MCF 10A (cell line): ENCODE measurements at regions not wholly inside any gene's neighbourhood (a gene's known extent, or its start where the extent isn't known, plus 50 kb on each side); places are given as distances from the start of the nearest gene placed in this dataset.

Source experiments
- BruUV-seq: library from RNA; stranded (reverse); fragments of 400-500 nt; replicated peaks from 2 replicates; lab custom pipeline; 2021; lab: Mats Ljungman, UMichigan
- CTCF ChIA-PET: fragments of 300-600 bp; sonication (Branson Sonifier 250); formaldehyde crosslinking; extraction: SDS; loops from one replicate; lab custom pipeline; 2021; ENCODE audit warnings: antibody characterized with exemption, inconsistent platforms; lab: Yijun Ruan, JAX
- POLR2A ChIA-PET: fragments of 300-600, 350-650 bp; sonication (Branson Sonifier 250); formaldehyde crosslinking; extraction: SDS; loops from one replicate; lab custom pipeline; 2020; ENCODE audit warnings: antibody characterized with exemption, inconsistent platforms; lab: Yijun Ruan, JAX
- DNase-seq: peaks from one replicate; pipeline ENCODE4 v3.0.0-alpha.2; 2018; ENCODE audit not compliant: unreplicated experiment
- H3K27ac Mint-ChIP-seq: one replicate; pipeline ENCODE4 v1.8.0; 2022; ENCODE audit warnings: mild to moderate bottlenecking, low read depth, mixed read lengths; ENCODE audit not compliant: unreplicated experiment
- H3K27me3 Mint-ChIP-seq: one replicate; pipeline ENCODE4 v1.8.0; 2022; ENCODE audit warnings: mixed read lengths; ENCODE audit not compliant: insufficient read depth, unreplicated experiment
- H3K36me3 Mint-ChIP-seq: one replicate; pipeline ENCODE4 v1.8.0; 2022; ENCODE audit warnings: mild to moderate bottlenecking, moderate library complexity, mixed read lengths; ENCODE audit not compliant: insufficient read depth, unreplicated experiment
- H3K4me1 Mint-ChIP-seq: one replicate; pipeline ENCODE4 v1.8.0; 2022; ENCODE audit warnings: mixed read lengths; ENCODE audit not compliant: insufficient read depth, unreplicated experiment
- H3K4me3 Mint-ChIP-seq: one replicate; pipeline ENCODE4 v1.8.0; 2022; ENCODE audit warnings: mild to moderate bottlenecking, moderate library complexity, mixed read lengths; ENCODE audit not compliant: unreplicated experiment
- H3K9me3 Mint-ChIP-seq: one replicate; pipeline ENCODE4 v1.8.0; 2022; ENCODE audit warnings: mixed read lengths; ENCODE audit not compliant: unreplicated experiment
- CTCF ChIP-seq: fragments of 200-600 bp; IDR thresholded peaks from one replicate; pipeline ENCODE4 v1.8.0; 2022; ENCODE audit warnings: antibody characterized with exemption, mild to moderate bottlenecking; ENCODE audit not compliant: unreplicated experiment
- intact Hi-C: fragments of 100-400 bp; cut with micrococcal nuclease; formaldehyde crosslinking; loops from 2 replicates; pipeline ENCODE4 v1.14.1; 2022

GRCh38 chr16:5951486-5951885, 853.9 kb upstream of the EEF2KMT start:
- POLR2A ChIA-PET: no interaction called here

GRCh38 chr16:5944971-5945370, 847.4 kb upstream of the EEF2KMT start:
- H3K27ac Mint-ChIP-seq: no peak overlapping the region
- H3K4me1 Mint-ChIP-seq: no peaks in the 10 kb centered on the region
- BruUV-seq: no TSS peak
- intact Hi-C loops: no loop called here
- no peaks in the 10 kb centered on the region for H3K27me3 Mint-ChIP-seq
- H3K4me3 Mint-ChIP-seq: no peak overlapping the region
- no peaks in the 10 kb centered on the region for H3K36me3 Mint-ChIP-seq
- ChIA-PET CTCF (interaction anchor here (0.6 kb wide), 1 partner anchor 123 kb away, joined by 3 read pairs; no protein-coding TSS in a partner anchor), POLR2A (no interaction called here)
- no peak for TF ChIP-seq CTCF
- H3K9me3 Mint-ChIP-seq: peaks cover 63% of the 10 kb centered on the region
- DNase-seq: no peak

More at GRCh38 chr16:5951486-5951885, 853.9 kb upstream of the EEF2KMT start:
- H3K36me3 Mint-ChIP-seq: no peaks in the 10 kb centered on the region
- peaks cover 33% of the 10 kb centered on the region for H3K9me3 Mint-ChIP-seq
- H3K27me3 Mint-ChIP-seq: no peaks in the 10 kb centered on the region
- TF ChIP-seq CTCF: no peak
- DNase-seq: no peak
- CTCF ChIA-PET: no interaction called here
- intact Hi-C loops: no loop called here
- BruUV-seq: no TSS peak
- no peaks in the 10 kb centered on the region for H3K4me1 Mint-ChIP-seq
- H3K4me3 Mint-ChIP-seq: no peak overlapping the region
- H3K27ac Mint-ChIP-seq: no peak overlapping the region

- BruUV-seq: no TSS peak
- intact Hi-C loops: no loop called here
- ChIA-PET CTCF (no interaction called here), POLR2A (no interaction called here)
- no peak for TF ChIP-seq CTCF
- Mint-ChIP-seq H3K27me3 (no peaks in the 10 kb centered on the region), H3K9me3 (peaks cover 52% of the 10 kb centered on the region), H3K36me3 (no peaks in the 10 kb centered on the region), H3K27ac (no peak overlapping the region), H3K4me1 (no peaks in the 10 kb centered on the region), H3K4me3 (no peak overlapping the region)
- DNase-seq: no peak
Observed at GRCh38 chr16:5938607-5939006, 841.0 kb upstream of the EEF2KMT start.

GRCh38 chr16:5932906-5933305, 835.3 kb upstream of the EEF2KMT start:
- DNase-seq: no peak
- POLR2A ChIA-PET: no interaction called here
- TF ChIP-seq CTCF: no peak
- Mint-ChIP-seq H3K27me3 (no peaks in the 10 kb centered on the region), H3K4me3 (no peak overlapping the region), H3K9me3 (peaks cover 60% of the 10 kb centered on the region), H3K27ac (no peak overlapping the region), H3K36me3 (no peaks in the 10 kb centered on the region), H3K4me1 (no peaks in the 10 kb centered on the region)
- no TSS peak for BruUV-seq
- intact Hi-C loops: no loop called here
- CTCF ChIA-PET: no interaction called here
